ENCODE measurements at regions not wholly inside any gene's neighbourhood (a gene's known extent, or its start where the extent isn't known, plus 50 kb on each side); places are given as distances from the start of the nearest gene placed in this dataset.

GRCh38 chr5:96140496-96140895 is 178.8 kb upstream of the ELL2 start:
- TF ChIP-seq CTCF (conservative IDR thresholded peaks at IDR 0.05), result no peak
- Mint-ChIP-seq H3K4me1 (no peaks in the 10 kb centered on the region), H3K4me3 (no peak overlapping the region), H3K27me3 (ENCODE audit: low read depth) (no peaks in the 10 kb centered on the region), H3K27ac (ENCODE audit: unreplicated experiment) (no peak overlapping the region), H3K9me3 (no peaks in the 10 kb centered on the region), H3K36me3 (ENCODE audit: low read depth) (no peaks in the 10 kb centered on the region)
- no peak for DNase-seq (ENCODE audit: low read depth, low spot score)

- Mint-ChIP-seq H3K36me3 (ENCODE audit: low read depth) (no peaks in the 10 kb centered on the region), H3K4me3 (no peak overlapping the region), H3K27ac (ENCODE audit: unreplicated experiment) (no peak overlapping the region), H3K4me1 (no peaks in the 10 kb centered on the region), H3K9me3 (no peaks in the 10 kb centered on the region), H3K27me3 (ENCODE audit: low read depth) (no peaks in the 10 kb centered on the region)
- no peak for DNase-seq (ENCODE audit: low read depth, low spot score)
- no peak for TF ChIP-seq CTCF (conservative IDR thresholded peaks at IDR 0.05)
Observed at GRCh38 chr5:96140084-96140483, 178.4 kb upstream of the ELL2 start.

GRCh38 chr5:96134886-96135285 is 173.2 kb upstream of the ELL2 start:
- TF ChIP-seq CTCF (conservative IDR thresholded peaks at IDR 0.05), result no peak
- Mint-ChIP-seq H3K27ac (ENCODE audit: unreplicated experiment) (no peak overlapping the region), H3K4me3 (no peak overlapping the region), H3K9me3 (no peaks in the 10 kb centered on the region), H3K36me3 (ENCODE audit: low read depth) (no peaks in the 10 kb centered on the region), H3K4me1 (no peaks in the 10 kb centered on the region), H3K27me3 (ENCODE audit: low read depth) (no peaks in the 10 kb centered on the region)
- no peak for DNase-seq (ENCODE audit: low read depth, low spot score)

GRCh38 chr5:96133341-96134079 is 171.9 kb upstream of the ELL2 start:
- Mint-ChIP-seq H3K27ac (ENCODE audit: unreplicated experiment) (no peak overlapping the region), H3K9me3 (no peaks in the 10 kb centered on the region), H3K36me3 (ENCODE audit: low read depth) (no peaks in the 10 kb centered on the region), H3K4me1 (no peaks in the 10 kb centered on the region), H3K27me3 (ENCODE audit: low read depth) (no peaks in the 10 kb centered on the region), H3K4me3 (no peak overlapping the region)
- no peak for TF ChIP-seq CTCF (conservative IDR thresholded peaks at IDR 0.05)
- no peak for DNase-seq (ENCODE audit: low read depth, low spot score)

GRCh38 chr5:96129276-96129675 is 167.6 kb upstream of the ELL2 start:
- DNase-seq (ENCODE audit: low read depth, low spot score), result no peak
- no peak for TF ChIP-seq CTCF (conservative IDR thresholded peaks at IDR 0.05)
- H3K27me3 Mint-ChIP-seq (ENCODE audit: low read depth), result no peaks in the 10 kb centered on the region
- no peaks in the 10 kb centered on the region for H3K36me3 Mint-ChIP-seq (ENCODE audit: low read depth)
- H3K9me3 Mint-ChIP-seq, result no peaks in the 10 kb centered on the region
- no peaks in the 10 kb centered on the region for H3K4me1 Mint-ChIP-seq
- no peak overlapping the region for H3K27ac Mint-ChIP-seq (ENCODE audit: unreplicated experiment)
- no peak overlapping the region for H3K4me3 Mint-ChIP-seq

Measured in neural crest cell (in vitro differentiated cells).